Astrocyte (in vitro differentiated cells and primary cell): ENCODE measurements at regions not wholly inside any gene's neighbourhood (a gene's known extent, or its start where the extent isn't known, plus 50 kb on each side); places are given as distances from the start of the nearest gene placed in this dataset.

Source experiments
- DNase-seq: peaks from one replicate; pipeline ENCODE4 v3.0.0-alpha.2; 2010; ENCODE audit warnings: low read depth
- FAIRE-seq: peaks from 2 replicates; lab custom pipeline; 2011; peaks lifted over from hg19 to GRCh38; lab: Jason Lieb, UNC
- H2AFZ ChIP-seq: 2 replicates; pipeline ENCODE4 v1.6.0; 2012; ENCODE audit warnings: low read depth, low read length, inconsistent platforms
- H3K27ac ChIP-seq: 2 replicates; pipeline ENCODE4 v1.5.1; 2011; ENCODE audit warnings: low read depth, low read length, inconsistent platforms
- H3K27me3 ChIP-seq: 2 replicates; pipeline ENCODE4 v1.6.0; 2011; ENCODE audit warnings: low read length, inconsistent platforms; ENCODE audit not compliant: insufficient read depth
- H3K36me3 ChIP-seq: 2 replicates; pipeline ENCODE4 v1.5.1; 2011; ENCODE audit warnings: low read length, inconsistent platforms; ENCODE audit not compliant: insufficient read depth
- H3K4me1 ChIP-seq: 2 replicates; pipeline ENCODE4 v1.5.1; 2011; ENCODE audit warnings: low read length, inconsistent platforms; ENCODE audit not compliant: insufficient read depth
- H3K4me2 ChIP-seq: 2 replicates; pipeline ENCODE4 v1.6.0; 2012; ENCODE audit warnings: low read length, inconsistent platforms
- H3K4me3 ChIP-seq: 2 replicates; pipeline ENCODE4 v1.5.1; 2011; ENCODE audit warnings: low read depth, mild to moderate bottlenecking, low read length, inconsistent platforms; ENCODE audit not compliant: insufficient read depth
- H3K79me2 ChIP-seq: 2 replicates; pipeline ENCODE4 v1.6.0; 2012; ENCODE audit warnings: mild to moderate bottlenecking, low read length, inconsistent platforms; ENCODE audit not compliant: insufficient read depth
- H3K9ac ChIP-seq: 2 replicates; pipeline ENCODE4 v1.6.0; 2012; ENCODE audit warnings: mild to moderate bottlenecking, low read length, inconsistent platforms
- H3K9me3 ChIP-seq: 2 replicates; pipeline ENCODE4 v1.5.1; 2012; ENCODE audit warnings: low read depth, mild to moderate bottlenecking, low read length, inconsistent platforms; ENCODE audit not compliant: insufficient read depth
- H4K20me1 ChIP-seq: 2 replicates; pipeline ENCODE4 v1.6.0; 2012; ENCODE audit warnings: low read length, inconsistent platforms; ENCODE audit not compliant: insufficient read depth
- H3K27ac Mint-ChIP-seq: one replicate; pipeline ENCODE4 v1.8.0; 2021; ENCODE audit warnings: mild to moderate bottlenecking, mixed read lengths; ENCODE audit not compliant: unreplicated experiment
- H3K27me3 Mint-ChIP-seq: one replicate; pipeline ENCODE4 v1.8.0; 2021; ENCODE audit warnings: low read depth, mixed read lengths; ENCODE audit not compliant: unreplicated experiment
- H3K36me3 Mint-ChIP-seq: one replicate; pipeline ENCODE4 v1.8.0; 2021; ENCODE audit warnings: low read depth, mixed read lengths; ENCODE audit not compliant: unreplicated experiment
- H3K4me1 Mint-ChIP-seq: one replicate; pipeline ENCODE4 v1.8.0; 2021; ENCODE audit warnings: low read depth, mixed read lengths; ENCODE audit not compliant: unreplicated experiment
- H3K4me3 Mint-ChIP-seq: one replicate; pipeline ENCODE4 v1.8.0; 2021; ENCODE audit warnings: mild to moderate bottlenecking, moderate library complexity, mixed read lengths; ENCODE audit not compliant: unreplicated experiment
- H3K9me3 Mint-ChIP-seq: one replicate; pipeline ENCODE4 v1.8.0; 2021; ENCODE audit warnings: mild to moderate bottlenecking, mixed read lengths; ENCODE audit not compliant: unreplicated experiment
- EZH2 ChIP-seq: IDR thresholded peaks from 2 replicates; pipeline ENCODE4 v1.6.1; 2012; ENCODE audit warnings: mild to moderate bottlenecking, low read length, inconsistent platforms; ENCODE audit not compliant: insufficient read depth
- TF ChIP-seq, protein P1 (sequence below): IDR thresholded peaks from 2 replicates; pipeline ENCODE4 v1.5.1; 2011; ENCODE audit warnings: low read depth, mild to moderate bottlenecking, inconsistent platforms, low read length, moderate library complexity; ENCODE audit not compliant: insufficient read depth

DNA sequence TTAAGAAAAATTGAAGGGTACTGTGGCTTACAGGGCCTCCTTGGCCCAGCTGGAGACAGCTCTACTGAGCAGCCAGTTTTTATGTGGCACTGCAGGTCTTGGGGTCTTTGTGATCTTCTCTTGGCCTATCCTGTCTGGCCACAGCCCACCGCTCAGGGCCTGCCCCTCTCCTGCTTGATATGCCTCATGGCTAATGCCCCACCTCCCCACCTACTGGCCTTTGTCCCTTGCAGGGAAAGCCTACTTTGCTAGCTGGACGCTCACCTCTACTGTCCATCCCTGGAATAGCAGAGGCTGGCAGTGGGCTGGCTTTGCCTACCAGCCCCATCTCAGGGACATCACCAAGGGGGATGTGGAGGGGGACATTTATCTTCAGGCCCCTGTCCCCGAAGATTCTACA lies 134.1 kb downstream of the PJA1 start:
- H4K20me1 ChIP-seq, result no peaks in the 10 kb centered on the region
- Mint-ChIP-seq H3K9me3 (peaks cover 1% of the 10 kb centered on the region), H3K27ac (no peak overlapping the region), H3K4me3 (no peak overlapping the region), H3K27me3 (no peaks in the 10 kb centered on the region), H3K36me3 (peaks cover 2% of the 10 kb centered on the region), H3K4me1 (peaks cover 7% of the 10 kb centered on the region)
- FAIRE-seq (peak; percentile 37), DNase-seq (no peak)
- TF ChIP-seq EZH2, result no peak
- TF ChIP-seq, protein P1, sequence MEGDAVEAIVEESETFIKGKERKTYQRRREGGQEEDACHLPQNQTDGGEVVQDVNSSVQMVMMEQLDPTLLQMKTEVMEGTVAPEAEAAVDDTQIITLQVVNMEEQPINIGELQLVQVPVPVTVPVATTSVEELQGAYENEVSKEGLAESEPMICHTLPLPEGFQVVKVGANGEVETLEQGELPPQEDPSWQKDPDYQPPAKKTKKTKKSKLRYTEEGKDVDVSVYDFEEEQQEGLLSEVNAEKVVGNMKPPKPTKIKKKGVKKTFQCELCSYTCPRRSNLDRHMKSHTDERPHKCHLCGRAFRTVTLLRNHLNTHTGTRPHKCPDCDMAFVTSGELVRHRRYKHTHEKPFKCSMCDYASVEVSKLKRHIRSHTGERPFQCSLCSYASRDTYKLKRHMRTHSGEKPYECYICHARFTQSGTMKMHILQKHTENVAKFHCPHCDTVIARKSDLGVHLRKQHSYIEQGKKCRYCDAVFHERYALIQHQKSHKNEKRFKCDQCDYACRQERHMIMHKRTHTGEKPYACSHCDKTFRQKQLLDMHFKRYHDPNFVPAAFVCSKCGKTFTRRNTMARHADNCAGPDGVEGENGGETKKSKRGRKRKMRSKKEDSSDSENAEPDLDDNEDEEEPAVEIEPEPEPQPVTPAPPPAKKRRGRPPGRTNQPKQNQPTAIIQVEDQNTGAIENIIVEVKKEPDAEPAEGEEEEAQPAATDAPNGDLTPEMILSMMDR, result no peak
- no peaks in the 10 kb centered on the region for H3K27me3 ChIP-seq
- H3K9me3 ChIP-seq, result no peaks in the 10 kb centered on the region
- no peak overlapping the region for H3K27ac ChIP-seq
- H3K4me1 ChIP-seq, result peaks cover 15% of the 10 kb centered on the region
- H3K9ac ChIP-seq, result no peak overlapping the region
- no peaks in the 10 kb centered on the region for H3K36me3 ChIP-seq
- no peak overlapping the region for H3K4me3 ChIP-seq
- H3K4me2 ChIP-seq, result no peak overlapping the region
- no peak overlapping the region for H2AFZ ChIP-seq
- H3K79me2 ChIP-seq, result no peaks in the 10 kb centered on the region

DNA sequence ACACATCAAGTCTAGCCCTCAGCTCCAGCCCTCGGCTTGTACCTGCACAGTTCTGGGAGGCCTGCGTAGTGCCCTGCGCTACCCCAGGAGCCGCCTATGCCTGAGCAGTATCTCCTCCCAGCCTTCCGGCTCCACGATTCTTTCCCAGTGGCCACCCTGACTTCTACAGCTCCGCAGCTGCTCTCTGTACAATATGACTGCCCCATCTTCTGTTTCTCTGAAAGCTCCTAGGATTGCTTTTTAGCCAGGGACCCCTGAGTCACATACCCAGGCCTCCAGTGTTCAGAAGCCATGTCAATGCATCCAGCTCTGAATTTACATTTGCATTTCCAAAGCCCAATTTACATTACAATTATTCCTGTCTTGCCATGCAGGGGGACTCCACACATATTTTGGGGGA lies 135.5 kb downstream of the PJA1 start:
- no peak for TF ChIP-seq EZH2
- TF ChIP-seq, protein P1, result no peak
- H3K36me3 Mint-ChIP-seq, result peaks cover 2% of the 10 kb centered on the region
- H3K27ac Mint-ChIP-seq, result no peak overlapping the region
- Histone ChIP-seq H3K4me2 (no peak overlapping the region), H3K4me1 (peaks cover 15% of the 10 kb centered on the region), H3K9me3 (no peaks in the 10 kb centered on the region), H3K9ac (no peak overlapping the region), H3K27me3 (no peaks in the 10 kb centered on the region), H3K27ac (no peak overlapping the region), H3K4me3 (no peak overlapping the region), H2AFZ (no peak overlapping the region), H4K20me1 (no peaks in the 10 kb centered on the region), H3K79me2 (no peaks in the 10 kb centered on the region), H3K36me3 (no peaks in the 10 kb centered on the region)
- H3K4me3 Mint-ChIP-seq, result no peak overlapping the region
- H3K27me3 Mint-ChIP-seq, result no peaks in the 10 kb centered on the region
- DNase-seq, result no peak
- H3K9me3 Mint-ChIP-seq, result peaks cover 5% of the 10 kb centered on the region
- H3K4me1 Mint-ChIP-seq, result peaks cover 7% of the 10 kb centered on the region
- FAIRE-seq, result peak; percentile 9

DNA sequence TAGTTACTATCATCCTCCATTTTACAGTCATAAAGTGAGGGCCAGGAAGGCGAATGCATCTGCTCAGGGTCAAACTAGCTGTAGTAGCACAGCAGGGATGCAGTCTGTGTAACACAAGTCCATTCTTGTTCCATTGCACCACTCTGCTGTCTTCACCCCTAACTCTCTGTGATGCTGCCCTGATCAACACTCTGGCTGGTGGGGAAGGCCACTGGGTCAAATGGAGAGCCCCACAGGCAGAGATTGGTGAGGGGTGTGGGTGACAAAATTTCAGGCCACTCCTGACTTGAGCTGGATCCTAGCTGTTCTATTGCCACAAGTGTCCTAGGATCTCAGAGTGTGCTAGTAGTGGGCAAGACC lies 136.5 kb downstream of the PJA1 start:
- H3K27me3 ChIP-seq, result no peaks in the 10 kb centered on the region
- Mint-ChIP-seq H3K36me3 (peaks cover 2% of the 10 kb centered on the region), H3K9me3 (peaks cover 5% of the 10 kb centered on the region), H3K27ac (no peak overlapping the region), H3K4me3 (no peak overlapping the region), H3K4me1 (peaks cover 7% of the 10 kb centered on the region), H3K27me3 (no peaks in the 10 kb centered on the region)
- FAIRE-seq (peak; percentile 80), DNase-seq (no peak)
- H3K36me3 ChIP-seq, result no peaks in the 10 kb centered on the region
- no peak overlapping the region for H2AFZ ChIP-seq
- H4K20me1 ChIP-seq, result no peaks in the 10 kb centered on the region
- TF ChIP-seq, protein P1, result no peak
- TF ChIP-seq EZH2, result no peak
- no peak overlapping the region for H3K9ac ChIP-seq
- H3K27ac ChIP-seq, result no peak overlapping the region
- peaks cover 17% of the 10 kb centered on the region for H3K4me1 ChIP-seq
- H3K4me2 ChIP-seq, result no peak overlapping the region
- no peak overlapping the region for H3K4me3 ChIP-seq
- no peaks in the 10 kb centered on the region for H3K79me2 ChIP-seq
- no peaks in the 10 kb centered on the region for H3K9me3 ChIP-seq
